ENCODE measurements at regions not wholly inside any gene's neighbourhood (a gene's known extent, or its start where the extent isn't known, plus 50 kb on each side); places are given as distances from the start of the nearest gene placed in this dataset.
A peak's percentile ranks its signal among the peaks of the same experiment; 100 is the strongest.

DNA sequence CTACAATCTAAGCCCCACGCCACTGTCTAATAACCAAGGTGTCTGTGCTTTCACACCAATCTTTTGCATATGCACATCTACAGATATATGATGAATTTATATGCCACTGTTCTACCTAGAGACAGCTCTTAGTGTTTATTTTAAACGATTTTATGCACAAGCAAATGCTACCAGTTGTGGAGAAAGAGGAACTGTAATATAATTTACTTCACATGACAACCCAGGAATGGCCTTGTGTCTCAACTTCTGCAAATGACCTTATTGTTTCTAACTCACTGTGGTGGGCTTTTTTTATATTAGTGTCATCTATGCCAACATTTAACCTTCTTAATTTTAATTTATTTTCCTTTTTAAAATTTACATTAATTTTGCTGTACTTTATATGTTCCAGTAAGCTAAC, 531.1 kb upstream of the TLE4 start:
- H3K4me1 ChIP-seq: peaks cover 21% of the 10 kb centered on the region
- H3K27me3 ChIP-seq: no peaks in the 10 kb centered on the region
- no peaks in the 10 kb centered on the region for H3K36me3 ChIP-seq
- no peak overlapping the region for H3K4me3 ChIP-seq
- H3K27ac ChIP-seq: no peak overlapping the region
- no peaks in the 10 kb centered on the region for H3K9me3 ChIP-seq (replicated peaks)
- DNase-seq: no peak

DNA sequence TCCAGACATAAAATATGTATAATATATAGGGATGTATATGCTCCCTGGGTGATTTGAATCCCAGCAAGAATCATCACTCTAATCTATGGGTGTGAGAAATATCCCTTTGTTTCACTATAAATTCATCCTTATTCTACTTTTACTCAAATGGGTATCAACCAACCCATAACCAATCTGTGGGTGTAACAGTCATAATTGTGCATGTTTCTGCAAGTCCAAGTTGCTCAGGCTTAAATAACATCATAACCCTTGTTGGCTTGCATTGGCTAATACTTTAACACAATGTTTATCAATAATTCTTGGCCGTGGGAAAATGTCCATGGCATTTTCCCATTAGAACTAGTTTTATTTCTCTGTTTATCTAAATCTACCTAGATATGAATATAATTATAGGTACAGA, 530.5 kb upstream of the TLE4 start:
- Histone ChIP-seq H3K4me1 (peaks cover 21% of the 10 kb centered on the region), H3K27ac (no peak overlapping the region), H3K4me3 (no peak overlapping the region), H3K36me3 (no peaks in the 10 kb centered on the region), H3K27me3 (no peaks in the 10 kb centered on the region), H3K9me3 (replicated peaks) (no peaks in the 10 kb centered on the region)
- no peak for DNase-seq

- no peaks in the 10 kb centered on the region for H3K27me3 ChIP-seq
- H3K4me1 ChIP-seq: peaks cover 21% of the 10 kb centered on the region
- no peaks in the 10 kb centered on the region for H3K9me3 ChIP-seq (replicated peaks)
- no peaks in the 10 kb centered on the region for H3K36me3 ChIP-seq
- peak; percentile 38 to 80 for DNase-seq
- H3K27ac ChIP-seq: peak overlapping the region; percentile 55
- peak overlapping the region; percentile 17 for H3K4me3 ChIP-seq
Observed at GRCh38 chr9:79043916-79044315, 527.8 kb upstream of the TLE4 start.

DNA sequence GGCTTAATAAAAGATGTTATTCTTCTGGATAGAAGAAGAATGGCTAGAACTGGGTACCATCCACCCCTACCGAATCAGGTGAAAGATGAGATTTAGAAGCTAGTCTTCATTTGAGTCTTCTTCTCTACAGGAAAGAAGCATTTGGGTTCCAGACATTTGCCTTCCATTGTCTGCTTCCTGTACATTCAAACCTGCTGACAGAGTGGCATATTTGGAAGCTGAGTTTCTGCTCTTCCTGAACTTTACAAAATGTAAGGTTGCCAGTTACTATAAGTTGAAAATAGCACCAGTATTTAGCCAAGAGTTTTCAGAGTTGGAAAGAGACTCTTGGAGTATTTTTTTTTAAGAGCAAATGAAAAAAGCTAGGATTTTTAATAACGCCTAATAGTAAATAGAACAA, 525.4 kb upstream of the TLE4 start:
- H3K36me3 ChIP-seq: no peaks in the 10 kb centered on the region
- H3K27me3 ChIP-seq: no peaks in the 10 kb centered on the region
- peaks cover 21% of the 10 kb centered on the region for H3K4me1 ChIP-seq
- no peaks in the 10 kb centered on the region for H3K9me3 ChIP-seq (replicated peaks)
- no peak overlapping the region for H3K27ac ChIP-seq
- DNase-seq: no peak
- no peak overlapping the region for H3K4me3 ChIP-seq

- no peaks in the 10 kb centered on the region for H3K27me3 ChIP-seq
- H3K4me1 ChIP-seq: peaks cover 3% of the 10 kb centered on the region
- no peak for DNase-seq
- no peaks in the 10 kb centered on the region for H3K9me3 ChIP-seq (replicated peaks)
- H3K4me3 ChIP-seq: no peak overlapping the region
- no peak overlapping the region for H3K27ac ChIP-seq
- H3K36me3 ChIP-seq: no peaks in the 10 kb centered on the region
Observed at GRCh38 chr9:79049371-79049770, 522.4 kb upstream of the TLE4 start.

- peaks cover 11% of the 10 kb centered on the region; the same call in 1 of the 2 replicates for H3K4me1 ChIP-seq
- DNase-seq: no peak
- no peak overlapping the region for H3K27ac ChIP-seq
- H3K27me3 ChIP-seq: no peaks in the 10 kb centered on the region
- H3K4me3 ChIP-seq: no peak overlapping the region
- no peaks in the 10 kb centered on the region for H3K36me3 ChIP-seq
- H3K9me3 ChIP-seq (replicated peaks): no peaks in the 10 kb centered on the region
Observed at GRCh38 chr9:79053598-79053997, 518.2 kb upstream of the TLE4 start.

GRCh38 chr9:79054500-79054899, 517.3 kb upstream of the TLE4 start:
- H3K9me3 ChIP-seq (replicated peaks): no peaks in the 10 kb centered on the region
- H3K4me1 ChIP-seq: peaks cover 11% of the 10 kb centered on the region; the same call in 1 of the 2 replicates
- H3K27me3 ChIP-seq: no peaks in the 10 kb centered on the region
- no peak overlapping the region for H3K4me3 ChIP-seq
- DNase-seq: no peak
- no peak overlapping the region for H3K27ac ChIP-seq
- H3K36me3 ChIP-seq: no peaks in the 10 kb centered on the region

DNA sequence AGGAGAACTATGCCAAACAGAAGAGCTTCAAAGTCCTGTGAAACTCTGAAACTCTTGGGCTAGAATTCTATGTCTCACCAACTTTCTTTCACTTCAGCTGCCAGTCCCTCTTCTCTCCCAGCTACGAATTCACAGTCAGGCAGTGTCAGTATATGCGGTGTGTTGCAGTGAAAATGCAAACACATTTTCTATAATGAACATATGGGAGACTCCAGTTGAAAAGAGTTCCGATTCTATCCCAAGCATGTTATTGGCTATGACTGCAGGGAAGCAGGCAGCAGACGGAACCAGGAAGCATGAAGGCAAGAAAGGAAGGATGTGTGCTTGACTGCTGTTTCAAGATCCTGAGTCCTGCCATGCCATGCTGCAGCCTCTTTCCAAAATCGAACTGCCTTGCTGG, 515.7 kb upstream of the TLE4 start:
- no peak for DNase-seq
- no peaks in the 10 kb centered on the region for H3K27me3 ChIP-seq
- 0 out of 2 replicates have a peak, but pooled peaks cover 5% of the 10 kb centered on the region for H3K9me3 ChIP-seq (replicated peaks)
- H3K36me3 ChIP-seq: no peaks in the 10 kb centered on the region
- no peak overlapping the region for H3K4me3 ChIP-seq
- no peak overlapping the region for H3K27ac ChIP-seq
- peaks cover 11% of the 10 kb centered on the region; the same call in 1 of the 2 replicates for H3K4me1 ChIP-seq

DNA sequence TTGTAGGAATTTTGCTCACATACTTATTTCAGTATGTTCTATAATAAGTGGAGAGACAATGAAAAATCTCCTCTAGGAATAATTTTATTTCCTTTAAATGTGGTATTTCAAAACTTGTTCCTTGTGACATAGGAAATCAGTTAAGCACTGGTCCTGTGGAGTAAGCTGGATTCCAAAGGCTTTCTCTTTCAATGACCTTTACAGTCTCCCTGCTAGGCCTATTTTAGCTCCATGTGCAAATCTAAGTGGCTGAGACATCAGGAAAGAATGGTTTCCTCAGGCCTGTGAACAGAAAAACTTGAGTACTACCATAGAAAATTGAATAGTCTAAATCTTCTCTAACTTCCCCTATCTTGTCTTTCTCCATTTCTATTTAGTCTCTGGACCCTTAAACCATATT, 514.2 kb upstream of the TLE4 start:
- Histone ChIP-seq H3K4me1 (peaks cover 11% of the 10 kb centered on the region; the same call in 1 of the 2 replicates), H3K4me3 (no peak overlapping the region), H3K27ac (no peak overlapping the region), H3K36me3 (no peaks in the 10 kb centered on the region), H3K9me3 (replicated peaks) (0 out of 2 replicates have a peak, but pooled peaks cover 5% of the 10 kb centered on the region), H3K27me3 (no peaks in the 10 kb centered on the region)
- DNase-seq: no peak

- H3K4me1 ChIP-seq: 0 out of 2 replicates have a peak, but pooled peaks cover 2% of the 10 kb centered on the region
- 0 out of 2 replicates have a peak, but pooled peaks cover 5% of the 10 kb centered on the region for H3K9me3 ChIP-seq (replicated peaks)
- no peaks in the 10 kb centered on the region for H3K36me3 ChIP-seq
- no peak overlapping the region for H3K27ac ChIP-seq
- no peak for DNase-seq
- no peaks in the 10 kb centered on the region for H3K27me3 ChIP-seq
- H3K4me3 ChIP-seq: no peak overlapping the region
Observed at GRCh38 chr9:79060766-79061165, 511.0 kb upstream of the TLE4 start.

DNA sequence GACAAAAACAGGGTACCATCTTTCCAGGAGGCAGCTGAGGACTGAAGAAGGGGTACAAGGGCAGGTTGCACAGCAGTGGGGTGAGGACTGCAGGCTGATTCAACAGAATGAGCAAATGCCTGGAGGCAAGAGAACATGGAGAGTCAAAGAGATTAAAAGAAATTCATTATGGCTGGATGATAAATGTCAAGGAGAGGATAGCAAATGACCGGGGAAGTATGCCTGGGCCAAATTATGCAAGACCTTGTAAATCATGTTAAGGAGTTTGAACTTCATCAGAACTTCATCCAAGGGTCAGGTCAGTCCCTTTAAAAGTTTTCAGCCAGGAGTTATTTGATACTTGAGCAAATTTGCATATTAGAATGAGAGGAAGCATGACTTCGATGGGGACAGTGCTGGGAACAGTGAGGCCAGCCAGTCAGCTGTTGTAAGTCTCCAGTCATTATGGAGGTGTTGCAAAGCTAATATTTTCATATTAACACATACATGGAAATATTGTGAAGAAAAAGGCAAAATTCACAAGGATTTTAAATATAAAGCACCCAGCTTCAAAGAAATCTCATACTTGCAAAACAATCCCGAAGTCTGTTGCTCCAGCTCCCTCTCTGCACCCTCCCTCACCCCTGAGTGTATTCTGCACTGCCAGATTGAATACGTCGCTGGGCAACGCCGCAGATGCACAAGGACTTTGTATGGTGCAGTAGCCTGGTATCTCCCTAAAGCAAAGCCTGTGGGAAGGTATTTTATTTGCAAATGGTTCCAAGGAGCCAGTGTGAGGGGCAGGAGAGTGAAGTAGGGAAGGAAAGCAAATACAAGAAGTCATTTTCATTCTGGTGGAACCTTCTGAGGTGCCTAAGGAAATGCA, 509.8 kb upstream of the TLE4 start:
- no peaks in the 10 kb centered on the region for H3K4me1 ChIP-seq
- no peak overlapping the region for H3K4me3 ChIP-seq
- DNase-seq: no peak
- no peak overlapping the region for H3K27ac ChIP-seq
- no peaks in the 10 kb centered on the region for H3K27me3 ChIP-seq
- H3K36me3 ChIP-seq: no peaks in the 10 kb centered on the region
- H3K9me3 ChIP-seq (replicated peaks): 0 out of 2 replicates have a peak, but pooled peaks cover 5% of the 10 kb centered on the region

DNA sequence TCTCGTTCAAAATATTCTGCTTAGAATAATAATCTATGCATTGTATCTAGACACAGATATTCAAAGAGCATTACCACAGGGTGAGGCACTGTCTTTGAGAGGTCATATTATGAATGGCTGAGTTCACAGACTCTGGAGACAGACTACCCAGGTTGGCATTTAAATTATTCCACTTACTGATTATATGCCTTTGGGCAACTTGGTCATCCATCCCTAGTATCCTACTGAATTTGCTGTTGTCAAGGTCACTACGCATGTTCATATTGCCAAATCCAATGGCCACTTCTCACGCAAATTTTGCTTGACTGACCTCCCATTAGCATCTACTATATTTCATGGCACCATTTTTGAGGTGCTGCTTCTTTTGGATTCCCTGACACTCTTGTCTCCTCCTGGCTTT, 498.6 kb upstream of the TLE4 start:
- Histone ChIP-seq H3K9me3 (replicated peaks) (peaks cover 11% of the 10 kb centered on the region; the same call in 1 of the 2 replicates), H3K27me3 (no peaks in the 10 kb centered on the region), H3K36me3 (no peaks in the 10 kb centered on the region)

DNA sequence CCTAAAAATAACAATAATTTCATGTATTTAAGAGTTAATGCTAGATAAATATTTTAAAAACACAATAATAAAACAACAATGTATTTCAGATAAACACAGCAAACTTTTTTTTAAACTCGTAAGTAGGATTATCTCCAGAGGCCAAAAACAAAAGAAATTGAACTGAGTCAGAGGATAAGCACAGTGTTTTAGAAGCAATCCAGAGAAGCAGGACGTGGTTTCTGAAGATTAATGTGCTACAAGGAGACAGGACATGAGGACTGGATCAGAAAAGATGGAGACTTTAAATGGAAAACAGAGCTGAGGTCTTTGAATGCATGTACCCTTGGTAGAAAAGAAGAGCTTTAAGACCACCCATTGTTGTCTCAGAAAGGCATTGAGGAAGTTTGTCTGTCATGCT, 491.2 kb upstream of the TLE4 start:
- H3K36me3 ChIP-seq: no peaks in the 10 kb centered on the region
- no peak overlapping the region for H3K27ac ChIP-seq
- H3K4me1 ChIP-seq: peaks cover 18% of the 10 kb centered on the region
- 0 out of 2 replicates have a peak, but pooled peaks cover 2% of the 10 kb centered on the region for H3K27me3 ChIP-seq
- no peak overlapping the region for H3K4me3 ChIP-seq
- peak in 1 of 2 experiments; percentile 19 for DNase-seq
- no peaks in the 10 kb centered on the region for H3K9me3 ChIP-seq (replicated peaks)

More for the DNA sequence above, 498.6 kb upstream of the TLE4 start:
- Histone ChIP-seq H3K27ac (no peak overlapping the region), H3K4me1 (no peaks in the 10 kb centered on the region), H3K4me3 (no peak overlapping the region)
- DNase-seq: no peak

DNA sequence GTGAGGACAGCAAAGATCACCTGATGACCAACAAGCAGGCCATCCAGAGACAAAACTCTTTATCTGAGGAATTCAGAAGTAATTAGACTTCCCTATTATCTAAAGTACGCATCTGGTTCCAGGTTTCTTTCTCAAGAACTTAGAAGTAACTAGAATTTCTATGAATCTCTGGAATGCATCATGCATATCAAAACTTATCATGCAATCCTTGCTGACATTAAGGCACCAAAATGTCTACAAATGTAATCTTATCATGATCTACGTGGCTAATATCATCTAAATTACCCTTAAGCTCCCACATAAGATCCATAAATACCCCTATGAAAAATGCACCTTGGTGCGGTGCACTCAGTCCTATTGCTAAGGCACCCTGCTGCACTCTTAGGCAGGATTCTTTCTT, 488.1 kb upstream of the TLE4 start:
- no peaks in the 10 kb centered on the region for H3K9me3 ChIP-seq (replicated peaks)
- H3K4me1 ChIP-seq: peaks cover 18% of the 10 kb centered on the region
- DNase-seq: no peak
- H3K36me3 ChIP-seq: no peaks in the 10 kb centered on the region
- 0 out of 2 replicates have a peak, but pooled peaks cover 2% of the 10 kb centered on the region for H3K27me3 ChIP-seq
- no peak overlapping the region for H3K27ac ChIP-seq
- no peak overlapping the region for H3K4me3 ChIP-seq

- Histone ChIP-seq H3K9me3 (replicated peaks) (no peaks in the 10 kb centered on the region; the same call in 1 of the 2 replicates), H3K36me3 (no peaks in the 10 kb centered on the region), H3K4me1 (no peaks in the 10 kb centered on the region; the same call in 1 of the 2 replicates), H3K27me3 (0 out of 2 replicates have a peak, but pooled peaks cover 2% of the 10 kb centered on the region), H3K27ac (no peak overlapping the region), H3K4me3 (no peak overlapping the region)
- DNase-seq: no peak
Observed at GRCh38 chr9:79087133-79087532, 484.6 kb upstream of the TLE4 start.
